PC-9 (cell line): ENCODE measurements at regions not wholly inside any gene's neighbourhood (a gene's known extent, or its start where the extent isn't known, plus 50 kb on each side); places are given as distances from the start of the nearest gene placed in this dataset.

Source experiments
- BruUV-seq: library from RNA; stranded (reverse); fragments of 400-500 nt; replicated peaks from 2 replicates; lab custom pipeline; 2021; lab: Mats Ljungman, UMichigan
- CTCF ChIA-PET: fragments of 300-600 bp; sonication (Branson Sonifier 250); formaldehyde crosslinking; loops from one replicate; lab custom pipeline; 2022; ENCODE audit warnings: antibody characterized with exemption; lab: Charles Lee
- POLR2A ChIA-PET: fragments of 300-600 bp; sonication (Branson Sonifier 250); formaldehyde crosslinking; loops from one replicate; lab custom pipeline; 2022; ENCODE audit warnings: antibody characterized with exemption; ENCODE audit not compliant: unreplicated experiment; lab: Charles Lee
- DNase-seq, 2 experiments: peaks; one replicate each; pipeline versions ENCODE4 v3.0.0 to v3.0.0-alpha.2; 2015 to 2022; ENCODE audit warnings: mixed read lengths in 1 of 2
- H2AFZ ChIP-seq: fragments of 200-600 bp; sonication (generic); 2 replicates; pipeline ENCODE4 v1.8.1; 2017; ENCODE audit warnings: antibody characterized with exemption
- H3F3A ChIP-seq: fragments of 200-600 bp; sonication (generic); 2 replicates; pipeline ENCODE4 v1.8.1; 2017; ENCODE audit warnings: antibody characterized with exemption, mild to moderate bottlenecking, low read depth; ENCODE audit not compliant: insufficient read depth
- H3K27ac ChIP-seq: fragments of 200-600 bp; sonication (generic); 2 replicates; pipeline ENCODE4 v1.6.1; 2016; ENCODE audit warnings: mixed run types
- H3K27me3 ChIP-seq: fragments of 200-600 bp; sonication (generic); 2 replicates; pipeline ENCODE4 v1.6.1; 2016; ENCODE audit warnings: low read depth, mixed run types; ENCODE audit not compliant: insufficient read depth
- H3K36me3 ChIP-seq: fragments of 200-600 bp; sonication (generic); 2 replicates; pipeline ENCODE4 v1.6.1; 2016; ENCODE audit warnings: low read depth, mixed run types
- H3K4me1 ChIP-seq: fragments of 200-600 bp; sonication (generic); replicated peaks from 2 replicates; pipeline ENCODE4 v1.6.1; 2016; ENCODE audit warnings: mixed run types; ENCODE audit not compliant: insufficient read depth
- H3K4me2 ChIP-seq: fragments of 200-600 bp; sonication (generic); 2 replicates; pipeline ENCODE4 v1.6.1; 2017; ENCODE audit warnings: mixed run types
- H3K4me3 ChIP-seq: fragments of 200-600 bp; sonication (generic); 2 replicates; pipeline ENCODE4 v1.6.1; 2016; ENCODE audit warnings: mixed run types
- H3K79me2 ChIP-seq: fragments of 200-600 bp; sonication (generic); 2 replicates; pipeline ENCODE4 v1.6.1; 2017; ENCODE audit warnings: low read depth, mixed run types
- H3K9me2 ChIP-seq: fragments of 200-600 bp; sonication (generic); 2 replicates; pipeline ENCODE4 v1.8.1; 2017; ENCODE audit warnings: mild to moderate bottlenecking; ENCODE audit not compliant: insufficient read depth
- H3K9me3 ChIP-seq: fragments of 200-600 bp; sonication (generic); 2 replicates; pipeline ENCODE4 v1.8.1; 2016; ENCODE audit warnings: low read depth; ENCODE audit not compliant: insufficient read depth
- H4K20me1 ChIP-seq: fragments of 200-600 bp; sonication (generic); 2 replicates; pipeline ENCODE4 v1.8.1; 2017; ENCODE audit not compliant: insufficient read depth
- EZH2 ChIP-seq: fragments of 200-600 bp; sonication (generic); IDR thresholded peaks from 2 replicates; pipeline ENCODE4 v1.8.0; 2017; ENCODE audit warnings: antibody characterized with exemption, low read depth
- intact Hi-C: fragments of 100-400 bp; cut with micrococcal nuclease; formaldehyde crosslinking; loops from one replicate; pipeline ENCODE4 v1.10.0; 2022; ENCODE audit not compliant: unreplicated experiment
- TF ChIP-seq, protein P1 (sequence below): fragments of 200-600 bp; sonication (generic); conservative IDR thresholded peaks from 2 replicates; pipeline ENCODE4 v1.6.1; 2017; ENCODE audit warnings: mixed run types, antibody characterized with exemption, mild to moderate bottlenecking, moderate library complexity

DNA sequence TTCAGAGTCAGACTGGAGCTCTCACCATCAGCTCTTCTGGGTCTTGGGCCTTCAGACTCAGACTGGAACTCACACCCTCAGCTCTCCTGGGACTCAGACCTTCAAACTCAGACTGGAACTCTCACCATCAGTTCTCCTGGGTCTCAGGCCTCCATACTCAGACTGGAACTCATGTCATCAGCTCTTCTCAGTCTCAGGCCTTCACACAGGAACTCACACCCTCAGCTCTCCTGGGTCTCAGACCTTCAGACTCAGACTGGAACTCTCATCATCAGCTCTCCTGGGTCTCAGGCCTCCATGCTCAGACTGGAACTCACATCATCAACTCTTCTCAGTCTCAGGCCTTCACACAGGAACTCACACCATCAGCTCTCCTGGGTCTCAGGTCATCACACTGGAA, 147.2 kb upstream of the MXRA5 start:
- ChIA-PET CTCF (no interaction called here), POLR2A (no interaction called here)
- Histone ChIP-seq H3K27me3 (peaks cover 27% of the 10 kb centered on the region; the same call in 1 of the 2 replicates), H3K9me3 (no peaks in the 10 kb centered on the region), H3K4me2 (no peak overlapping the region), H3K79me2 (no peaks in the 10 kb centered on the region), H2AFZ (no peak overlapping the region), H3K4me3 (no peak overlapping the region), H3K9me2 (no peaks in the 10 kb centered on the region; the same call in 1 of the 2 replicates), H3K27ac (no peak overlapping the region), H3K36me3 (no peaks in the 10 kb centered on the region), H4K20me1 (no peaks in the 10 kb centered on the region), H3F3A (no peaks in the 10 kb centered on the region), H3K4me1 (no peaks in the 10 kb centered on the region)
- TF ChIP-seq EZH2 = no peak
- TF ChIP-seq, protein P1, sequence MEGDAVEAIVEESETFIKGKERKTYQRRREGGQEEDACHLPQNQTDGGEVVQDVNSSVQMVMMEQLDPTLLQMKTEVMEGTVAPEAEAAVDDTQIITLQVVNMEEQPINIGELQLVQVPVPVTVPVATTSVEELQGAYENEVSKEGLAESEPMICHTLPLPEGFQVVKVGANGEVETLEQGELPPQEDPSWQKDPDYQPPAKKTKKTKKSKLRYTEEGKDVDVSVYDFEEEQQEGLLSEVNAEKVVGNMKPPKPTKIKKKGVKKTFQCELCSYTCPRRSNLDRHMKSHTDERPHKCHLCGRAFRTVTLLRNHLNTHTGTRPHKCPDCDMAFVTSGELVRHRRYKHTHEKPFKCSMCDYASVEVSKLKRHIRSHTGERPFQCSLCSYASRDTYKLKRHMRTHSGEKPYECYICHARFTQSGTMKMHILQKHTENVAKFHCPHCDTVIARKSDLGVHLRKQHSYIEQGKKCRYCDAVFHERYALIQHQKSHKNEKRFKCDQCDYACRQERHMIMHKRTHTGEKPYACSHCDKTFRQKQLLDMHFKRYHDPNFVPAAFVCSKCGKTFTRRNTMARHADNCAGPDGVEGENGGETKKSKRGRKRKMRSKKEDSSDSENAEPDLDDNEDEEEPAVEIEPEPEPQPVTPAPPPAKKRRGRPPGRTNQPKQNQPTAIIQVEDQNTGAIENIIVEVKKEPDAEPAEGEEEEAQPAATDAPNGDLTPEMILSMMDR = no peak
- no peak for DNase-seq
- no TSS peak for BruUV-seq
- intact Hi-C loops = no loop called here

DNA sequence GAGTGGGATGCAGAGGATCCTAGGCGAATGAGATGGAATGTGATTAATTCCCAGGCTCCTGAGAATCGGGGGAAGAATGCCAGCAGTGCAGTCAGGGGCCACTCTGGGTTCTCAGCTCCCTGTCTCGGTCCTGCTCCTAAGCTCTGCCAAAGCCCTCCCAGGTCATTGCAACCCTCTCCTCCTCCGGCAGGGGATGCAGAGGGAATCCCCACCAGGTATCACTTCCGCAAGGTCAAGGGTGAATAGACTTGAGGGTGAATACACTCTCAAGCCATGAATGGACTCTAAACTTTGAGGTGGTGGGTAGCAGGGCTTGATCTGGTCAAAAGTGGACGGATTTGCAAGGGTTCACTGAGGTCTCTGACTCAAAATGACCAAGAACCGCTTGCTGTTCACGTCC, 139.3 kb upstream of the MXRA5 start:
- ChIA-PET CTCF (no interaction called here), POLR2A (no interaction called here)
- Histone ChIP-seq H3K27ac (no peak overlapping the region), H3K4me3 (no peak overlapping the region), H3K9me2 (no peaks in the 10 kb centered on the region), H3K4me1 (no peaks in the 10 kb centered on the region), H3K4me2 (no peak overlapping the region), H4K20me1 (no peaks in the 10 kb centered on the region), H3K79me2 (no peaks in the 10 kb centered on the region), H3K9me3 (no peaks in the 10 kb centered on the region), H3K36me3 (no peaks in the 10 kb centered on the region), H3F3A (no peaks in the 10 kb centered on the region), H2AFZ (no peak overlapping the region), H3K27me3 (0 out of 2 replicates have a peak, but pooled peaks cover 7% of the 10 kb centered on the region)
- no TSS peak for BruUV-seq
- TF ChIP-seq, protein P1 = no peak
- no peak for TF ChIP-seq EZH2
- no peak for DNase-seq
- intact Hi-C loops = no loop called here

DNA sequence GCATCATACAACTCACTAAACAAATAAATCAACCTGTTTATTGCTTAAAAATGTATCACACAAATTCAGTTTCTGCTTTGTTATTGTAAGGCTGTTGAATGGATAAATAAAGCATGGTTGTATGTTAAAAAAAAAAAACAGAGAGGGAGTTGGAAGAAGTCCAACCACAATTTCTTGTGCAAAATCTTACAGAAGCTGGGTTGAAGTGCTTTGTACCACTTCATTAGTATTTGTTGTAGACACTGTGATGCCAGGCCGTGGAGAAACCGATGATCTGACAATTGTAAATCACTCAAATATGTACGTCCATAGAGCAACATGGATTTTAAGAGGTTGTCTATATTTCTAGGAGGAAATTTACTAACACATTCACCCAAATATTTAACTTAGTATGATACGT, 132.6 kb upstream of the MXRA5 start:
- H3K4me3 ChIP-seq = no peak overlapping the region
- peaks cover 6% of the 10 kb centered on the region; the same call in 1 of the 2 replicates for H3K9me3 ChIP-seq
- no peaks in the 10 kb centered on the region for H4K20me1 ChIP-seq
- no peak for DNase-seq
- no peaks in the 10 kb centered on the region for H3K79me2 ChIP-seq
- no TSS peak for BruUV-seq
- intact Hi-C loops = no loop called here
- no peaks in the 10 kb centered on the region for H3K36me3 ChIP-seq
- POLR2A ChIA-PET = no interaction called here
- H3K27me3 ChIP-seq = peaks cover 18% of the 10 kb centered on the region
- H3F3A ChIP-seq = no peaks in the 10 kb centered on the region
- H3K9me2 ChIP-seq = no peaks in the 10 kb centered on the region
- no peak for TF ChIP-seq EZH2
- TF ChIP-seq, protein P1 = no peak
- CTCF ChIA-PET = no interaction called here
- H3K4me2 ChIP-seq = no peak overlapping the region
- no peaks in the 10 kb centered on the region for H3K4me1 ChIP-seq
- no peak overlapping the region for H2AFZ ChIP-seq
- H3K27ac ChIP-seq = no peak overlapping the region
